Keratinocyte (primary cell): ENCODE measurements at regions not wholly inside any gene's neighbourhood (a gene's known extent, or its start where the extent isn't known, plus 50 kb on each side); places are given as distances from the start of the nearest gene placed in this dataset.

Experiments used
- CTCF ChIP-seq, 3 experiments: IDR thresholded peaks in 1 of 3; conservative IDR thresholded peaks in 1 of 3; optimal IDR thresholded peaks in 1 of 3; 2 replicates in 2 of 3; 3 replicates in 1 of 3; pipeline versions ENCODE3 to v1.5.1; 2011; ENCODE audit warnings: low read length in 3 of 3, mild to moderate bottlenecking in 3 of 3, moderate library complexity in 2 of 3, control low read depth in 1 of 3, inconsistent platforms in 1 of 3; ENCODE audit not compliant: insufficient read depth in 2 of 3; ENCODE audit errors: extremely low read depth in 1 of 3
- EZH2 ChIP-seq: IDR thresholded peaks from one replicate; pipeline ENCODE4 v1.6.1; 2012; ENCODE audit warnings: inconsistent platforms, mild to moderate bottlenecking, low read length, moderate library complexity

GRCh38 chr4:18391354-18391728 is 369.8 kb upstream of the LCORL start:
- TF ChIP-seq CTCF (optimal IDR thresholded peaks at IDR 0.05 in 1 of 3, IDR thresholded peaks at IDR 0.05 in 1 of 3, conservative IDR thresholded peaks at IDR 0.05 in 1 of 3; ENCODE audit: extremely low read depth in 1 of 3, insufficient read depth in 2 of 3, low read length in 3 of 3) (no peak), EZH2 (no peak)
